ENCODE measurements at regions not wholly inside any gene's neighbourhood (a gene's known extent, or its start where the extent isn't known, plus 50 kb on each side); places are given as distances from the start of the nearest gene placed in this dataset.

- Histone ChIP-seq H3K27me3 (no peaks in the 10 kb centered on the region), H3K4me1 (replicated peaks in 1 of 2) (no peaks in the 10 kb centered on the region), H3K36me3 (replicated peaks in 1 of 2) (no peaks in the 10 kb centered on the region), H3K4me3 (no peak overlapping the region), H3K9me3 (replicated peaks in 1 of 3) (no peaks in the 10 kb centered on the region), H3K27ac (no peak overlapping the region)
- TF ChIP-seq CTCF (IDR thresholded peaks at IDR 0.05) (no peak), POLR2A (IDR thresholded peaks at IDR 0.05) (no peak)
- 0 to 61% (median 45%) methylated on average over 1 of the region's 1 CpG for WGBS, 4 donors
- intact Hi-C loops (cut with DNase I): no loop called here
- DNase-seq: no peak
Observed at GRCh38 chr12:60137513-60137912, 541.7 kb downstream of the SLC16A7 start.

GRCh38 chr12:60138526-60138925, 542.7 kb downstream of the SLC16A7 start:
- H3K27me3 ChIP-seq: no peaks in the 10 kb centered on the region

GRCh38 chr12:60144395-60144794, 548.6 kb downstream of the SLC16A7 start:
- no peak overlapping the region for H3K4me3 ChIP-seq
- H3K4me1 ChIP-seq (replicated peaks in 1 of 2): no peaks in the 10 kb centered on the region
- intact Hi-C loops (cut with DNase I): no loop called here
- H3K27me3 ChIP-seq: no peaks in the 10 kb centered on the region
- WGBS, 4 donors: 80 to 83% (median 81%) methylated on average over 1 of the region's 1 CpG
- H3K27ac ChIP-seq: no peak overlapping the region
- H3K9me3 ChIP-seq (replicated peaks in 1 of 3): no peaks in the 10 kb centered on the region
- no peaks in the 10 kb centered on the region for H3K36me3 ChIP-seq (replicated peaks in 1 of 2)
- TF ChIP-seq POLR2A (IDR thresholded peaks at IDR 0.05) (no peak), CTCF (IDR thresholded peaks at IDR 0.05) (no peak)
- DNase-seq: no peak

More at GRCh38 chr12:60138526-60138925, 542.7 kb downstream of the SLC16A7 start:
- Histone ChIP-seq H3K4me3 (no peak overlapping the region), H3K9me3 (replicated peaks in 1 of 3) (no peaks in the 10 kb centered on the region), H3K27ac (no peak overlapping the region), H3K36me3 (replicated peaks in 1 of 2) (no peaks in the 10 kb centered on the region), H3K4me1 (replicated peaks in 1 of 2) (no peaks in the 10 kb centered on the region)
- 51 to 66% (median 59%) methylated on average over 1 of the region's 1 CpG for WGBS, 4 donors
- intact Hi-C loops (cut with DNase I): no loop called here
- TF ChIP-seq POLR2A (IDR thresholded peaks at IDR 0.05) (no peak), CTCF (IDR thresholded peaks at IDR 0.05) (no peak)
- no peak for DNase-seq

- no peaks in the 10 kb centered on the region for H3K4me1 ChIP-seq (replicated peaks in 1 of 2)
- no peak overlapping the region for H3K4me3 ChIP-seq
- no peaks in the 10 kb centered on the region for H3K36me3 ChIP-seq (replicated peaks in 1 of 2)
- TF ChIP-seq CTCF (IDR thresholded peaks at IDR 0.05) (no peak), POLR2A (IDR thresholded peaks at IDR 0.05) (no peak)
- no peaks in the 10 kb centered on the region for H3K27me3 ChIP-seq
- intact Hi-C loops (cut with DNase I): no loop called here
- WGBS, 4 donors: 70 to 82% (median 81%) methylated on average over 2 of the region's 2 CpGs
- no peak overlapping the region for H3K27ac ChIP-seq
- H3K9me3 ChIP-seq (replicated peaks in 1 of 3): peaks cover 0 to 5% (median 0%) of the 10 kb centered on the region in 3 donors
- peak in 1 of 7 donors; percentile 19 for DNase-seq
Observed at GRCh38 chr12:60148109-60148508, 552.3 kb downstream of the SLC16A7 start.

Data from adrenal gland (tissue), 9 donors.